SK-N-SH (cell line): ENCODE measurements at regions not wholly inside any gene's neighbourhood (a gene's known extent, or its start where the extent isn't known, plus 50 kb on each side); places are given as distances from the start of the nearest gene placed in this dataset.

Experiments used
- CTCF ChIA-PET: fragments of 300-600, 350-600 bp; formaldehyde crosslinking; extraction: SDS; loops from one replicate; lab custom pipeline; 2021; lab: Yijun Ruan, JAX
- POLR2A ChIA-PET: fragments of 350-600 bp; sonication (Branson Sonifier 250); formaldehyde crosslinking; extraction: SDS; loops from one replicate; lab custom pipeline; 2020; ENCODE audit warnings: antibody characterized with exemption, inconsistent platforms; lab: Yijun Ruan, JAX
- DNase-seq: peaks from one replicate; pipeline ENCODE4 v3.0.0; 2012
- H2AFZ ChIP-seq: fragments of 200-600 bp; sonication (generic); 2 replicates; pipeline ENCODE4 v1.8.1; 2016; ENCODE audit warnings: antibody characterized with exemption, mild to moderate bottlenecking, low read depth
- H3F3A ChIP-seq: fragments of 200-600 bp; sonication (generic); replicated peaks from 2 replicates; pipeline ENCODE3; 2016; ENCODE audit warnings: antibody characterized with exemption, mild to moderate bottlenecking; ENCODE audit not compliant: insufficient read depth
- H3K27ac ChIP-seq, 2 experiments: fragments of 200-500 bp in 1 of 2; fragments of 200-600 bp in 1 of 2; sonication (Bioruptor generic) in 1 of 2; sonication (generic), shearing (Covaris generic) in 1 of 2; 2 replicates each; pipeline versions ENCODE4 v1.5.1 to v1.6.1; 2014 to 2016; ENCODE audit warnings: low read depth in 2 of 2, inconsistent platforms in 1 of 2, low read length in 1 of 2, mild to moderate bottlenecking in 1 of 2, mixed read lengths in 1 of 2
- H3K27me3 ChIP-seq: fragments of 200-600 bp; sonication (generic), shearing (Covaris generic); 2 replicates; pipeline ENCODE4 v1.6.1; 2016; ENCODE audit warnings: mixed run types; ENCODE audit not compliant: insufficient read depth
- H3K36me3 ChIP-seq, 2 experiments: fragments of 200-500 bp in 1 of 2; fragments of 200-600 bp in 1 of 2; sonication (Bioruptor generic) in 1 of 2; sonication (generic) in 1 of 2; replicated peaks in 1 of 2; 2 replicates each; pipeline versions ENCODE3 to v1.5.1; 2014 to 2016; ENCODE audit warnings: low read length in 1 of 2, mild to moderate bottlenecking in 1 of 2; ENCODE audit not compliant: insufficient read depth in 2 of 2, control insufficient read depth in 1 of 2
- H3K4me1 ChIP-seq, 2 experiments: fragments of 200-500 bp in 1 of 2; fragments of 200-600 bp in 1 of 2; sonication (Bioruptor generic) in 1 of 2; sonication (generic), shearing (Covaris generic) in 1 of 2; 2 replicates each; pipeline versions ENCODE4 v1.5.1 to v1.6.1; 2014 to 2016; ENCODE audit warnings: low read depth in 1 of 2, low read length in 1 of 2, mixed run types in 1 of 2; ENCODE audit not compliant: insufficient read depth in 2 of 2, control insufficient read depth in 1 of 2
- H3K4me2 ChIP-seq: fragments of 200-600 bp; sonication (generic), shearing (Covaris generic); 2 replicates; pipeline ENCODE4 v1.6.1; 2017; ENCODE audit warnings: mixed run types
- H3K4me3 ChIP-seq, 2 experiments: fragments of 200-500 bp in 1 of 2; fragments of 200-600 bp in 1 of 2; sonication (Bioruptor generic) in 1 of 2; sonication (generic), shearing (Covaris generic) in 1 of 2; 2 replicates each; pipeline versions ENCODE4 v1.5.1 to v1.8.1; 2014 to 2016; ENCODE audit warnings: low read depth in 2 of 2, inconsistent platforms in 1 of 2, low read length in 1 of 2, mild to moderate bottlenecking in 1 of 2, mixed read lengths in 1 of 2, moderate library complexity in 1 of 2
- H3K79me2 ChIP-seq: fragments of 200-600 bp; sonication (generic); 2 replicates; pipeline ENCODE4 v1.8.1; 2017; ENCODE audit warnings: mild to moderate bottlenecking; ENCODE audit not compliant: insufficient read depth
- H3K9ac ChIP-seq: fragments of 200-600 bp; sonication (generic); 2 replicates; pipeline ENCODE4 v1.6.1; 2017; ENCODE audit warnings: mixed run types
- H3K9me2 ChIP-seq: fragments of 200-600 bp; sonication (generic); 2 replicates; pipeline ENCODE4 v1.6.1; 2017; ENCODE audit warnings: mixed run types
- H3K9me3 ChIP-seq: fragments of 200-600 bp; sonication (generic); 2 replicates; pipeline ENCODE4 v1.6.1; 2017; ENCODE audit warnings: mixed run types, mild to moderate bottlenecking, moderate library complexity
- H4K20me1 ChIP-seq: fragments of 200-600 bp; sonication (generic); 2 replicates; pipeline ENCODE4 v1.6.1; 2017; ENCODE audit warnings: mild to moderate bottlenecking, mixed run types; ENCODE audit not compliant: insufficient read depth
- CHD2 ChIP-seq: fragments of 150-350 bp; IDR thresholded peaks from 2 replicates; pipeline ENCODE4 v1.6.1; 2018; ENCODE audit warnings: low read length; ENCODE audit not compliant: partially characterized antibody
- ELF1 ChIP-seq: IDR thresholded peaks from 2 replicates; pipeline ENCODE4 v1.4.0; 2012
- EP300 ChIP-seq, 2 experiments: IDR thresholded peaks; 2 replicates each; pipeline versions ENCODE4 v1.4.0 to v1.6.1; 2012; ENCODE audit warnings: borderline replicate concordance in 1 of 2, low read depth in 1 of 2, low read length in 1 of 2
- FOSL2 ChIP-seq: IDR thresholded peaks from 2 replicates; pipeline ENCODE4 v1.4.0; 2012; ENCODE audit warnings: low read depth, mild to moderate bottlenecking, moderate library complexity, borderline replicate concordance
- FOXJ3 ChIP-seq: sonication (generic); formaldehyde crosslinking; IDR thresholded peaks from 2 replicates; pipeline ENCODE4 v1.5.1; 2020; ENCODE audit warnings: mild to moderate bottlenecking, missing genetic modification reagents
- FOXM1 ChIP-seq: IDR thresholded peaks from 2 replicates; pipeline ENCODE4 v1.4.0; 2012; ENCODE audit warnings: low read depth, mild to moderate bottlenecking
- GATA2 ChIP-seq: sonication (generic); formaldehyde crosslinking; IDR thresholded peaks from 2 replicates; pipeline ENCODE4 v1.5.0; 2020; ENCODE audit warnings: mild to moderate bottlenecking, missing genetic modification reagents
- JUND ChIP-seq: IDR thresholded peaks from 2 replicates; pipeline ENCODE4 v1.4.0; 2012
- MEF2A ChIP-seq: IDR thresholded peaks from 2 replicates; pipeline ENCODE4 v1.4.0; 2012; ENCODE audit warnings: low read depth, borderline replicate concordance
- MXI1 ChIP-seq: IDR thresholded peaks from 2 replicates; pipeline ENCODE4 v1.6.1; 2012; ENCODE audit warnings: mild to moderate bottlenecking, low read depth, low read length, improper control_type of control experiment
- NFIC ChIP-seq: IDR thresholded peaks from 2 replicates; pipeline ENCODE4 v1.4.0; 2012; ENCODE audit warnings: borderline replicate concordance
- NRF1 ChIP-seq: IDR thresholded peaks from 2 replicates; pipeline ENCODE4 v1.6.1; 2012; ENCODE audit warnings: low read depth, mild to moderate bottlenecking, low read length
- POLR2AphosphoS5 ChIP-seq: IDR thresholded peaks from 2 replicates; pipeline ENCODE4 v1.6.1; 2012; ENCODE audit warnings: low read depth, low read length
- RAD21 ChIP-seq: IDR thresholded peaks from 2 replicates; pipeline ENCODE4 v1.6.1; 2012; ENCODE audit warnings: mild to moderate bottlenecking, low read length
- RCOR1 ChIP-seq: fragments of 150-350 bp; IDR thresholded peaks from 2 replicates; pipeline ENCODE4 v1.6.1; 2017; ENCODE audit warnings: antibody characterized with exemption, low read length
- SIN3A ChIP-seq: IDR thresholded peaks from 2 replicates; pipeline ENCODE4 v1.6.1; 2012; ENCODE audit warnings: low read depth, mild to moderate bottlenecking, low read length, moderate library complexity, borderline replicate concordance
- SMC3 ChIP-seq: IDR thresholded peaks from 2 replicates; pipeline ENCODE4 v1.6.1; 2012; ENCODE audit warnings: low read depth, low read length, improper control_type of control experiment
- TCF12 ChIP-seq: IDR thresholded peaks from 2 replicates; pipeline ENCODE4 v1.4.0; 2012
- TEAD4 ChIP-seq: IDR thresholded peaks from 2 replicates; pipeline ENCODE4 v1.4.0; 2012; ENCODE audit warnings: mild to moderate bottlenecking, borderline replicate concordance; ENCODE audit not compliant: insufficient read depth
- USF1 ChIP-seq: IDR thresholded peaks from 2 replicates; pipeline ENCODE4 v1.4.0; 2012; ENCODE audit warnings: low read depth, borderline replicate concordance
- USF2 ChIP-seq: fragments of 150-350 bp; IDR thresholded peaks from 2 replicates; pipeline ENCODE4 v1.6.1; 2017; ENCODE audit warnings: antibody characterized with exemption, low read length, low read depth, borderline replicate concordance
- YY1 ChIP-seq: IDR thresholded peaks from 2 replicates; pipeline ENCODE4 v1.4.0; 2012; ENCODE audit warnings: low read depth, mild to moderate bottlenecking
- WGBS: methylation state at CpG from one replicate; pipeline ENCODE4 v1.1.6; 2017; ENCODE audit warnings: low lambda C conversion rate; 5-methylcytosine and 5-hydroxymethylcytosine counted together
- TF ChIP-seq, protein P1 (sequence below): IDR thresholded peaks from 2 replicates; pipeline ENCODE4; 2012
- TF ChIP-seq, protein P2 (sequence below): IDR thresholded peaks from 2 replicates; pipeline ENCODE4 v1.4.0; 2012; ENCODE audit warnings: low read depth

DNA sequence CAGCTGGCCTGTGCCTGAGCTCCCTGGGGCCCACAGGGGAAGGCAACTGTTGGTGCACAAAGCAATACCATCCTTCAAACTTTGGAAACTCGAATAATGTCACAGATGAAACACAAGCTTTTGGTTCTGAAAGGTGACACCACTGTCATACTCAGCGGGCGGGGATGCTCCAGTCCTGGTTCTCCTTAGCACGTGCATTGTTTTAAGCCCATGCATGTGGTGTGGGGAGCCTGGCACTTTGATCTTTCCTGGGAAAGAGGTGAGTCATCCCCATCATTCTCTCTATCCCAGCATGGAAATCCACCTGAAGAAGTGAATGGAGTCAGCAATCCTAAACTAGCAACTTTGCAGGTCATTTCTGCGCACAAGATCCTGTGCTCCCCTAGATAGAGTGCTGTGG, 119.6 kb downstream of the GLRX3 start (continued):
- TF ChIP-seq USF1 (no peak), TEAD4 (no peak), GATA2 (CRISPR knock-in tag) (no peak), MEF2A (no peak), FOSL2 (no peak), YY1 (no peak), POLR2AphosphoS5 (no peak)

DNA sequence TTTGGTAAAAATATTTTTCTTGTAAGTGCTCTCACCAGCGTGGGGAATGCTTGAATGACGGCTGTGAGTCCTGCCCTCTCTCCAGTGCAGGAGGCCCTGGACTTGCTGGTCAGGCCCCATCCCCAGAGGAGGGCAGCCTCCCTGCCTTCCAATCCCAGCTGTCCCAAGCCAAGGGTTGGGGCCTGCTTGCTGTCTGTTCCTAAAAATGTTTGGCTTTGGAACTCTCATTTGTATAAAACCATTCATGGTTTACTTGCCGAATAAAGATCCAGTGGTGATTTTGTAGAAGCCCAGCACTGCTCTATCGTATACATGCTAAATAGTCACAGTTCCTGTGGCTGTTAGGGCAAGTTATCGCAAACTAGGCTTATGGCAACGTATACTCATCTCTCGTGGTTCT, 121.7 kb downstream of the GLRX3 start:
- H3F3A ChIP-seq: no peaks in the 10 kb centered on the region
- DNase-seq: no peak
- H3K9ac ChIP-seq: no peak overlapping the region
- no peaks in the 10 kb centered on the region for H3K9me3 ChIP-seq
- H3K79me2 ChIP-seq: no peaks in the 10 kb centered on the region
- ChIA-PET POLR2A (no interaction called here), CTCF (interaction anchor here (1.1 kb wide), 1 partner anchor 9 kb away, joined by 3 read pairs; no protein-coding TSS in a partner anchor)
- no peaks in the 10 kb centered on the region for H3K4me1 ChIP-seq
- H3K27me3 ChIP-seq: no peaks in the 10 kb centered on the region
- no peak overlapping the region for H3K4me3 ChIP-seq
- no peaks in the 10 kb centered on the region for H4K20me1 ChIP-seq
- H3K9me2 ChIP-seq: no peaks in the 10 kb centered on the region
- H3K27ac ChIP-seq: no peak overlapping the region
- H3K4me2 ChIP-seq: no peak overlapping the region
- H3K36me3 ChIP-seq: no peaks in the 10 kb centered on the region
- 24% methylated on average over 7 of the region's 7 CpGs for WGBS
- no peak overlapping the region for H2AFZ ChIP-seq
- TF ChIP-seq RAD21: no peak
- TF ChIP-seq TCF12: no peak
- TF ChIP-seq USF2: no peak
- TF ChIP-seq RCOR1: no peak
- TF ChIP-seq, protein P1, sequence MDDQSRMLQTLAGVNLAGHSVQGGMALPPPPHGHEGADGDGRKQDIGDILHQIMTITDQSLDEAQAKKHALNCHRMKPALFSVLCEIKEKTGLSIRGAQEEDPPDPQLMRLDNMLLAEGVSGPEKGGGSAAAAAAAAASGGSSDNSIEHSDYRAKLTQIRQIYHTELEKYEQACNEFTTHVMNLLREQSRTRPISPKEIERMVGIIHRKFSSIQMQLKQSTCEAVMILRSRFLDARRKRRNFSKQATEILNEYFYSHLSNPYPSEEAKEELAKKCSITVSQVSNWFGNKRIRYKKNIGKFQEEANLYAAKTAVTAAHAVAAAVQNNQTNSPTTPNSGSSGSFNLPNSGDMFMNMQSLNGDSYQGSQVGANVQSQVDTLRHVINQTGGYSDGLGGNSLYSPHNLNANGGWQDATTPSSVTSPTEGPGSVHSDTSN: no peak
- no peak for TF ChIP-seq POLR2AphosphoS5
- TF ChIP-seq SIN3A: no peak
- TF ChIP-seq EP300 (IDR thresholded peaks at IDR 0.05; ENCODE audit: borderline replicate concordance in 1 of 2, low read depth in 1 of 2, low read length in 1 of 2): no peak
- TF ChIP-seq FOXJ3 (CRISPR knock-in tag): no peak
- no peak for TF ChIP-seq MXI1
- TF ChIP-seq USF1: no peak
- TF ChIP-seq NRF1: no peak
- TF ChIP-seq NFIC: no peak
- no peak for TF ChIP-seq ELF1
- no peak for TF ChIP-seq TEAD4
- TF ChIP-seq SMC3: no peak
- TF ChIP-seq, protein P2, sequence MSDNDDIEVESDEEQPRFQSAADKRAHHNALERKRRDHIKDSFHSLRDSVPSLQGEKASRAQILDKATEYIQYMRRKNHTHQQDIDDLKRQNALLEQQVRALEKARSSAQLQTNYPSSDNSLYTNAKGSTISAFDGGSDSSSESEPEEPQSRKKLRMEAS: no peak
- no peak for TF ChIP-seq FOXM1
- TF ChIP-seq JUND: no peak
- TF ChIP-seq CHD2: no peak
